T-cell (primary cell): ENCODE measurements at regions not wholly inside any gene's neighbourhood (a gene's known extent, or its start where the extent isn't known, plus 50 kb on each side); places are given as distances from the start of the nearest gene placed in this dataset.

ENCODE experiments used
- ATAC-seq, 4 experiments: fragments of 200-7000 bp in 3 of 4; fragments of 150-1000 bp in 1 of 4; cut with Tn5 transposase; replicated peaks in 1 of 4; 1 replicate in 3 of 4; 2 replicates in 1 of 4; pipeline ENCODE4 v1.10.0; 2021; ENCODE audit warnings: moderate library complexity in 3 of 4, mild to moderate bottlenecking in 2 of 4, moderate number of reproducible peaks in 1 of 4
- CTCF ChIA-PET, 2 donors: fragments of 300-600 bp; sonication (Branson Sonifier 250); formaldehyde crosslinking; loops; one replicate each; lab custom pipeline; 2022; ENCODE audit warnings: antibody characterized with exemption in 2 of 2; lab: Charles Lee
- POLR2A ChIA-PET, 2 donors: fragments of 300-600 bp; sonication (Branson Sonifier 250); formaldehyde crosslinking; loops; one replicate each; lab custom pipeline; 2022; ENCODE audit warnings: antibody characterized with exemption in 2 of 2; lab: Charles Lee
- DNase-seq, 35 experiments: peaks; one replicate each; pipeline versions ENCODE4 v3.0.0 to v3.0.0-alpha.2; 2013 to 2023
- H3K27ac ChIP-seq: one replicate; pipeline ENCODE4 v1.5.1; 2013; ENCODE audit warnings: low read length
- H3K27me3 ChIP-seq, 2 experiments: replicated peaks in 1 of 2; 1 replicate in 1 of 2; 2 replicates in 1 of 2; pipeline versions ENCODE4 v1.6.1 to v1.7.0; 2013; ENCODE audit warnings: low read length in 1 of 2, mixed read lengths in 1 of 2; ENCODE audit not compliant: control insufficient read depth in 2 of 2, insufficient read depth in 2 of 2; ENCODE audit errors: extremely low read depth in 1 of 2
- H3K36me3 ChIP-seq, 2 donors: 1 replicate in 1 of 2; 2 replicates in 1 of 2; pipeline versions ENCODE4 v1.6.1 to v1.7.0; 2013; ENCODE audit warnings: low read length in 1 of 2; ENCODE audit not compliant: control insufficient read depth in 2 of 2, insufficient read depth in 1 of 2; ENCODE audit errors: extremely low read depth in 1 of 2
- H3K4me1 ChIP-seq, 2 experiments: 1 replicate in 1 of 2; 2 replicates in 1 of 2; pipeline versions ENCODE4 v1.6.1 to v1.7.0; 2013; ENCODE audit warnings: low read length in 2 of 2, mixed read lengths in 1 of 2; ENCODE audit not compliant: insufficient read depth in 2 of 2, control insufficient read depth in 1 of 2; ENCODE audit errors: extremely low read depth in 1 of 2
- H3K4me3 ChIP-seq, 2 donors: 1 replicate in 1 of 2; 2 replicates in 1 of 2; pipeline versions ENCODE4 v1.5.1 to v1.7.0; 2013; ENCODE audit warnings: mild to moderate bottlenecking in 2 of 2, low read length in 1 of 2, moderate library complexity in 1 of 2; ENCODE audit not compliant: control insufficient read depth in 1 of 2; ENCODE audit errors: extremely low read depth in 1 of 2
- H3K9me3 ChIP-seq: 2 replicates; pipeline ENCODE4 v1.7.0; 2013
- H3K27ac Mint-ChIP-seq, 2 donors: one replicate each; pipeline ENCODE4 v1.8.0; 2020 to 2021; ENCODE audit warnings: mild to moderate bottlenecking in 2 of 2, mixed read lengths in 2 of 2
- H3K27me3 Mint-ChIP-seq, 2 donors: one replicate each; pipeline ENCODE4 v1.8.0; 2021 to 2022; ENCODE audit warnings: mixed read lengths in 2 of 2
- H3K36me3 Mint-ChIP-seq: one replicate; pipeline ENCODE4 v1.8.0; 2021; ENCODE audit warnings: mixed read lengths
- H3K4me1 Mint-ChIP-seq, 3 donors: one replicate each; pipeline ENCODE4 v1.8.0; 2020 to 2022; ENCODE audit warnings: mixed read lengths in 3 of 3, mild to moderate bottlenecking in 1 of 3
- H3K4me3 Mint-ChIP-seq, 3 donors: one replicate each; pipeline ENCODE4 v1.8.0; 2020 to 2022; ENCODE audit warnings: mild to moderate bottlenecking in 3 of 3, mixed read lengths in 3 of 3, moderate library complexity in 3 of 3
- H3K9me3 Mint-ChIP-seq, 3 donors: one replicate each; pipeline ENCODE4 v1.8.0; 2020 to 2022; ENCODE audit warnings: mixed read lengths in 3 of 3
- WGBS: methylation state at CpG from one replicate; pipeline ENCODE4 v1.1.5; 2013; ENCODE audit warnings: missing lambda C conversion rate; ENCODE audit not compliant: insufficient coverage; 5-methylcytosine and 5-hydroxymethylcytosine counted together

GRCh38 chr5:54927097-54927746, 58.2 kb downstream of the ESM1 start:
- ChIA-PET CTCF (interaction anchor here (0.6 to 1.6 kb wide), 3 partner anchors 21 to 233 kb away, joined by 3 to 4 read pairs (median 3); partner anchors contain the start of gene GPX8 (in 1 of the 2)), POLR2A (no interaction called here)
- WGBS = 80% methylated on average over 1 of the region's 4 CpGs
- H3K9me3 ChIP-seq = peaks cover 3% of the 10 kb centered on the region
- no peaks in the 10 kb centered on the region for H3K36me3 ChIP-seq
- no peak for DNase-seq
- peaks cover 8 to 21% (median 12%) of the 10 kb centered on the region in 3 donors for H3K9me3 Mint-ChIP-seq
- H3K4me3 ChIP-seq = no peak overlapping the region
- H3K4me1 ChIP-seq = no peaks in the 10 kb centered on the region
- no peak overlapping the region for H3K27ac Mint-ChIP-seq
- peaks cover 3% of the 10 kb centered on the region for H3K36me3 Mint-ChIP-seq
- no peaks in the 10 kb centered on the region for H3K4me1 Mint-ChIP-seq
- no peak for ATAC-seq
- no peaks in the 10 kb centered on the region for H3K27me3 Mint-ChIP-seq
- no peak overlapping the region for H3K27ac ChIP-seq
- H3K27me3 ChIP-seq = no peaks in the 10 kb centered on the region
- H3K4me3 Mint-ChIP-seq = no peak overlapping the region

GRCh38 chr5:54924487-54924886, 60.9 kb downstream of the ESM1 start:
- peaks cover 3% of the 10 kb centered on the region for H3K36me3 Mint-ChIP-seq
- POLR2A ChIA-PET = no interaction called here
- H3K4me3 ChIP-seq = no peak overlapping the region
- DNase-seq = no peak
- ATAC-seq = no peak
- no peak overlapping the region for H3K4me3 Mint-ChIP-seq
- H3K4me1 ChIP-seq = no peaks in the 10 kb centered on the region
- H3K9me3 Mint-ChIP-seq = peaks cover 8 to 21% (median 12%) of the 10 kb centered on the region in 3 donors
- H3K4me1 Mint-ChIP-seq = no peaks in the 10 kb centered on the region
- peaks cover 3% of the 10 kb centered on the region for H3K9me3 ChIP-seq
- peaks cover 14 to 19% of the 10 kb centered on the region in 2 donors for H3K27me3 Mint-ChIP-seq
- no peak overlapping the region for H3K27ac Mint-ChIP-seq
- H3K27me3 ChIP-seq = no peaks in the 10 kb centered on the region
- CTCF ChIA-PET = no interaction called here
- H3K36me3 ChIP-seq = no peaks in the 10 kb centered on the region
- H3K27ac ChIP-seq = no peak overlapping the region

DNA sequence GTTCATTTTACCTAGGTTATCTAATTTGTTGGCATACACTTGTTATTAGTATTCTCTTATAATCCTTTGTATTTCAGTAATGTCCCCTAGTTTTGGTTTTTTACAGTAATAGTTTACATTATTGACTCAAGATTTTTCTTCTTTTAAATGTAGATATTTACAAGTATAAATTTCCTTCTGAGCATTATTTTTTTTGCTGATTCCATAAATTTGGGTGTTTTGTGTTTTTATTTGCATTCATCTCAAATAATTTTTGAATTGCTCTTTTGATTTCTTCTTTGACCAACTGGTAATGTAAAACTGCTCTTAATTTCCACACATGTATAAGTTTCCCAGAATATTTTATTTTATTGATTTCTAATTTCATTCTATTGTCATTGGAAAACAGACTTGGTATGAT, 68.1 kb downstream of the ESM1 start:
- Histone ChIP-seq H3K9me3 (no peaks in the 10 kb centered on the region), H3K4me1 (no peaks in the 10 kb centered on the region), H3K27me3 (peaks cover 0 to 6% of the 10 kb centered on the region in 2 experiments), H3K27ac (no peak overlapping the region), H3K36me3 (no peaks in the 10 kb centered on the region), H3K4me3 (no peak overlapping the region)
- ChIA-PET CTCF (interaction anchor here in 1 of 2 donors (1.3 kb wide), 1 partner anchor 10 kb away, joined by 3 read pairs; no protein-coding TSS in a partner anchor), POLR2A (no interaction called here)
- Mint-ChIP-seq H3K27ac (no peak overlapping the region), H3K4me1 (no peaks in the 10 kb centered on the region), H3K9me3 (no peaks in the 10 kb centered on the region), H3K27me3 (peaks cover 18 to 29% of the 10 kb centered on the region in 2 donors), H3K36me3 (no peaks in the 10 kb centered on the region), H3K4me3 (no peak overlapping the region)
- no peak for DNase-seq
- ATAC-seq = no peak

- POLR2A ChIA-PET = no interaction called here
- DNase-seq (no peak), ATAC-seq (no peak)
- Histone ChIP-seq H3K36me3 (no peaks in the 10 kb centered on the region), H3K4me1 (no peaks in the 10 kb centered on the region), H3K27ac (no peak overlapping the region), H3K27me3 (peaks cover 0 to 6% of the 10 kb centered on the region in 2 experiments), H3K4me3 (no peak overlapping the region), H3K9me3 (no peaks in the 10 kb centered on the region)
- 80% methylated on average over 1 of the region's 3 CpGs for WGBS
- peaks cover 11 to 18% of the 10 kb centered on the region in 2 donors for H3K27me3 Mint-ChIP-seq
- no peaks in the 10 kb centered on the region for H3K4me1 Mint-ChIP-seq
- CTCF ChIA-PET = interaction anchor here (0.5 to 2.1 kb wide), 4 partner anchors 9 to 317 kb away, joined by 3 to 5 read pairs (median 4); no protein-coding TSS in a partner anchor
- H3K9me3 Mint-ChIP-seq = no peaks in the 10 kb centered on the region
- H3K4me3 Mint-ChIP-seq = no peak overlapping the region
- no peaks in the 10 kb centered on the region for H3K36me3 Mint-ChIP-seq
- H3K27ac Mint-ChIP-seq = no peak overlapping the region
Measured at GRCh38 chr5:54915466-54916027, 69.8 kb downstream of the ESM1 start.

- ATAC-seq (no peak), DNase-seq (no peak)
- no peaks in the 10 kb centered on the region for H3K36me3 Mint-ChIP-seq
- ChIA-PET CTCF (interaction anchor here in 1 of 2 donors (0.7 to 1.6 kb wide), 2 partner anchors 26 to 247 kb away, joined by 4 to 6 read pairs; partner anchors contain the start of gene GPX8), POLR2A (no interaction called here)
- no peaks in the 10 kb centered on the region for H3K4me1 ChIP-seq
- peaks cover 7 to 11% of the 10 kb centered on the region in 2 donors for H3K27me3 Mint-ChIP-seq
- no peak overlapping the region for H3K4me3 Mint-ChIP-seq
- no peaks in the 10 kb centered on the region for H3K4me1 Mint-ChIP-seq
- H3K36me3 ChIP-seq = no peaks in the 10 kb centered on the region
- no peak overlapping the region for H3K27ac ChIP-seq
- no peak overlapping the region for H3K4me3 ChIP-seq
- no peaks in the 10 kb centered on the region for H3K9me3 ChIP-seq
- no peaks in the 10 kb centered on the region for H3K9me3 Mint-ChIP-seq
- no peak overlapping the region for H3K27ac Mint-ChIP-seq
- H3K27me3 ChIP-seq = no peaks in the 10 kb centered on the region
- no CpG with 5 or more reads among the region's 1 CpG for WGBS
Measured at GRCh38 chr5:54912021-54912420, 73.4 kb downstream of the ESM1 start.

- POLR2A ChIA-PET = interaction anchor here in 1 of 2 donors (0.5 kb wide), 1 partner anchor 355 kb away, joined by 5 read pairs; no protein-coding TSS in a partner anchor
- no peaks in the 10 kb centered on the region for H3K9me3 Mint-ChIP-seq
Measured at GRCh38 chr5:54909911-54910870, 75.2 kb downstream of the ESM1 start.

More at GRCh38 chr5:54909911-54910870, 75.2 kb downstream of the ESM1 start:
- H3K27me3 Mint-ChIP-seq = peaks cover 7 to 10% of the 10 kb centered on the region in 2 donors
- no peak overlapping the region for H3K27ac Mint-ChIP-seq
- DNase-seq (no peak), ATAC-seq (no peak)
- H3K36me3 ChIP-seq = no peaks in the 10 kb centered on the region
- no peaks in the 10 kb centered on the region for H3K4me1 ChIP-seq
- no peaks in the 10 kb centered on the region for H3K27me3 ChIP-seq
- WGBS = 95% methylated on average over 3 of the region's 4 CpGs
- no peaks in the 10 kb centered on the region for H3K9me3 ChIP-seq
- H3K36me3 Mint-ChIP-seq = no peaks in the 10 kb centered on the region
- H3K27ac ChIP-seq = no peak overlapping the region
- H3K4me3 Mint-ChIP-seq = no peak overlapping the region
- no peaks in the 10 kb centered on the region for H3K4me1 Mint-ChIP-seq
- no peak overlapping the region for H3K4me3 ChIP-seq
- CTCF ChIA-PET = interaction anchor here in 1 of 2 donors (0.6 to 2.1 kb wide), 4 partner anchors 34 to 250 kb away, joined by 3 to 9 read pairs (median 4); partner anchors contain the start of gene GPX8
